Smooth muscle cell (in vitro differentiated cells): ENCODE measurements at regions not wholly inside any gene's neighbourhood (a gene's known extent, or its start where the extent isn't known, plus 50 kb on each side); places are given as distances from the start of the nearest gene placed in this dataset.

Experiments used
- DNase-seq: peaks from one replicate; lab custom pipeline; 2025; ENCODE audit not compliant: unreplicated experiment; lab: John Stamatoyannopoulos, UW
- H2AFZ ChIP-seq: fragments of 200-600 bp; sonication (generic); 2 replicates; pipeline ENCODE4 v1.6.0; 2016; ENCODE audit warnings: antibody characterized with exemption, low read depth, mild to moderate bottlenecking
- H3F3A ChIP-seq: fragments of 200-600 bp; sonication (generic); 2 replicates; pipeline ENCODE4 v1.6.0; 2017; ENCODE audit warnings: antibody characterized with exemption, low read depth
- H3K27ac ChIP-seq: fragments of 200-600 bp; sonication (generic); 2 replicates; pipeline ENCODE4 v1.5.1; 2016; ENCODE audit warnings: low read depth, mild to moderate bottlenecking
- H3K27me3 ChIP-seq: fragments of 200-600 bp; sonication (generic); 2 replicates; pipeline ENCODE4 v1.6.1; 2016; ENCODE audit warnings: low read depth, mild to moderate bottlenecking
- H3K36me3 ChIP-seq: fragments of 200-600 bp; sonication (generic); 2 replicates; pipeline ENCODE4 v1.5.1; 2016; ENCODE audit warnings: low read depth
- H3K4me1 ChIP-seq: fragments of 200-600 bp; sonication (generic); 2 replicates; pipeline ENCODE4 v1.5.1; 2016; ENCODE audit warnings: low read depth
- H3K4me2 ChIP-seq: fragments of 200-600 bp; sonication (generic); 2 replicates; pipeline ENCODE4 v1.6.0; 2016; ENCODE audit warnings: mild to moderate bottlenecking
- H3K4me3 ChIP-seq: fragments of 200-600 bp; sonication (generic); 2 replicates; pipeline ENCODE4 v1.5.1; 2016; ENCODE audit warnings: mild to moderate bottlenecking
- H3K79me2 ChIP-seq: fragments of 200-600 bp; sonication (generic); 2 replicates; pipeline ENCODE4 v1.6.0; 2016; ENCODE audit warnings: low read depth, mild to moderate bottlenecking
- H3K9ac ChIP-seq: fragments of 200-600 bp; sonication (generic); 2 replicates; pipeline ENCODE4 v1.6.0; 2016; ENCODE audit warnings: low read depth
- H3K9me3 ChIP-seq: fragments of 200-600 bp; sonication (generic); replicated peaks from 2 replicates; pipeline ENCODE4 v1.5.1; 2016; ENCODE audit warnings: low read depth
- H4K20me1 ChIP-seq: fragments of 200-600 bp; sonication (generic); 2 replicates; pipeline ENCODE4 v1.6.0; 2016; ENCODE audit warnings: low read depth
- CTCF ChIP-seq: fragments of 200-600 bp; sonication (generic); IDR thresholded peaks from 2 replicates; pipeline ENCODE4 v1.5.1; 2017; ENCODE audit warnings: borderline replicate concordance, mild to moderate bottlenecking, antibody characterized with exemption; ENCODE audit not compliant: insufficient read depth, poor library complexity, severe bottlenecking
- WGBS: methylation state at CpG from one replicate; pipeline ENCODE4 v1.1.7; 2016; ENCODE audit warnings: low lambda C conversion rate; 5-methylcytosine and 5-hydroxymethylcytosine counted together

- Histone ChIP-seq H3K4me1 (no peaks in the 10 kb centered on the region), H3K27ac (no peak overlapping the region), H3K36me3 (no peaks in the 10 kb centered on the region), H3K9me3 (no peaks in the 10 kb centered on the region), H4K20me1 (no peaks in the 10 kb centered on the region), H3K4me2 (no peak overlapping the region), H3K27me3 (no peaks in the 10 kb centered on the region), H3K79me2 (no peaks in the 10 kb centered on the region), H2AFZ (no peak overlapping the region), H3K4me3 (no peak overlapping the region), H3K9ac (no peak overlapping the region), H3F3A (no peaks in the 10 kb centered on the region)
- DNase-seq = no peak
- no peak for TF ChIP-seq CTCF
- WGBS = 95% methylated on average over 16 of the region's 16 CpGs
Measured at GRCh38 chr2:236367506-236368289, 103.5 kb upstream of the ASB18 start.

GRCh38 chr2:236369661-236370062 lies 105.5 kb upstream of the ASB18 start:
- Histone ChIP-seq H3K4me1 (no peaks in the 10 kb centered on the region), H3K9ac (no peak overlapping the region), H3K27ac (no peak overlapping the region), H3K9me3 (no peaks in the 10 kb centered on the region), H3K36me3 (no peaks in the 10 kb centered on the region), H3K27me3 (no peaks in the 10 kb centered on the region), H2AFZ (no peak overlapping the region), H3K4me3 (no peak overlapping the region), H3K4me2 (no peak overlapping the region), H4K20me1 (no peaks in the 10 kb centered on the region), H3F3A (no peaks in the 10 kb centered on the region), H3K79me2 (no peaks in the 10 kb centered on the region)
- 79% methylated on average over 14 of the region's 14 CpGs for WGBS
- no peak for DNase-seq
- no peak for TF ChIP-seq CTCF

- 87% methylated on average over 10 of the region's 10 CpGs for WGBS
- Histone ChIP-seq H3K9me3 (no peaks in the 10 kb centered on the region), H3K79me2 (no peaks in the 10 kb centered on the region), H3F3A (no peaks in the 10 kb centered on the region), H3K4me2 (no peak overlapping the region), H3K9ac (no peak overlapping the region), H3K4me1 (no peaks in the 10 kb centered on the region), H2AFZ (no peak overlapping the region), H3K27ac (no peak overlapping the region), H3K4me3 (no peak overlapping the region), H4K20me1 (no peaks in the 10 kb centered on the region), H3K27me3 (no peaks in the 10 kb centered on the region), H3K36me3 (no peaks in the 10 kb centered on the region)
- no peak for DNase-seq
- no peak for TF ChIP-seq CTCF
Measured at GRCh38 chr2:236370847-236371409, 106.7 kb upstream of the ASB18 start.
